ENCODE measurements at regions not wholly inside any gene's neighbourhood (a gene's known extent, or its start where the extent isn't known, plus 50 kb on each side); places are given as distances from the start of the nearest gene placed in this dataset.

GRCh38 chr6:155520078-155520477 is 64.4 kb upstream of the NOX3 start:
- DNase-seq, result no peak
- H3K4me2 ChIP-seq (ENCODE audit: low read depth, low read length), result no peak overlapping the region
- H3K79me1 ChIP-seq (ENCODE audit: low read depth in 1 of 2, low read length in 2 of 2), result no peaks in the 10 kb centered on the region
- intact Hi-C loops (cut with micrococcal nuclease), result no loop called here
- no CpG with 5 or more reads among the region's 2 CpGs for WGBS, 2 experiments (ENCODE audit: extremely low coverage in 2 of 2, insufficient read length in 1 of 2)
- H2BK5ac ChIP-seq (ENCODE audit: low read depth, low read length, poor library complexity, severe bottlenecking), result no peak overlapping the region
- no peak overlapping the region for H2BK120ac ChIP-seq (ENCODE audit: low read depth, low read length)
- TF ChIP-seq BHLHE40 (IDR thresholded peaks at IDR 0.05; ENCODE audit: low read depth, low read length) (no peak), FOS (IDR thresholded peaks at IDR 0.05; ENCODE audit: low read depth, low read length) (no peak), RFX5 (IDR thresholded peaks at IDR 0.05; ENCODE audit: low read depth, low read length) (no peak), NFE2L2 (IDR thresholded peaks at IDR 0.05; ENCODE audit: low read depth, low read length) (no peak), MAFK (IDR thresholded peaks at IDR 0.05; ENCODE audit: low read depth, low read length) (no peak), SMC3 (IDR thresholded peaks at IDR 0.05; ENCODE audit: low read depth, low read length) (no peak), MXI1 (IDR thresholded peaks at IDR 0.05; ENCODE audit: borderline replicate concordance, low read depth, low read length) (no peak), POLR2A (IDR thresholded peaks at IDR 0.05; ENCODE audit: low read depth, low read length) (no peak), MAZ (IDR thresholded peaks at IDR 0.05; ENCODE audit: borderline replicate concordance, low read depth, low read length) (no peak), RAD21 (IDR thresholded peaks at IDR 0.05; ENCODE audit: low read length) (no peak)
- TF ChIP-seq, protein P1, sequence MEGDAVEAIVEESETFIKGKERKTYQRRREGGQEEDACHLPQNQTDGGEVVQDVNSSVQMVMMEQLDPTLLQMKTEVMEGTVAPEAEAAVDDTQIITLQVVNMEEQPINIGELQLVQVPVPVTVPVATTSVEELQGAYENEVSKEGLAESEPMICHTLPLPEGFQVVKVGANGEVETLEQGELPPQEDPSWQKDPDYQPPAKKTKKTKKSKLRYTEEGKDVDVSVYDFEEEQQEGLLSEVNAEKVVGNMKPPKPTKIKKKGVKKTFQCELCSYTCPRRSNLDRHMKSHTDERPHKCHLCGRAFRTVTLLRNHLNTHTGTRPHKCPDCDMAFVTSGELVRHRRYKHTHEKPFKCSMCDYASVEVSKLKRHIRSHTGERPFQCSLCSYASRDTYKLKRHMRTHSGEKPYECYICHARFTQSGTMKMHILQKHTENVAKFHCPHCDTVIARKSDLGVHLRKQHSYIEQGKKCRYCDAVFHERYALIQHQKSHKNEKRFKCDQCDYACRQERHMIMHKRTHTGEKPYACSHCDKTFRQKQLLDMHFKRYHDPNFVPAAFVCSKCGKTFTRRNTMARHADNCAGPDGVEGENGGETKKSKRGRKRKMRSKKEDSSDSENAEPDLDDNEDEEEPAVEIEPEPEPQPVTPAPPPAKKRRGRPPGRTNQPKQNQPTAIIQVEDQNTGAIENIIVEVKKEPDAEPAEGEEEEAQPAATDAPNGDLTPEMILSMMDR (conservative IDR thresholded peaks at IDR 0.05; ENCODE audit: low read depth, low read length), result no peak
- no peak overlapping the region for H3K18ac ChIP-seq (ENCODE audit: low read depth, low read length)
- ChIA-PET CTCF (interaction anchor here (0.8 to 1.6 kb wide), 2 partner anchors 15 to 24 kb away, joined by 3 read pairs; no protein-coding TSS in a partner anchor), POLR2A (ENCODE audit: unreplicated experiment) (no interaction called here)
- H3K9ac ChIP-seq (ENCODE audit: low read depth, low read length), result no peak overlapping the region
- H3K36me3 ChIP-seq (ENCODE audit: control insufficient read depth, insufficient read depth, low read length), result no peaks in the 10 kb centered on the region
- H4K5ac ChIP-seq (ENCODE audit: low read depth, low read length), result no peak overlapping the region
- no peak overlapping the region for H2AK9ac ChIP-seq (replicated peaks; ENCODE audit: low read depth, low read length, poor library complexity)
- no peak overlapping the region for H3K23ac ChIP-seq (ENCODE audit: low read depth, low read length)
- in situ Hi-C loops (cut with MboI; ENCODE audit: low sequenced_read_pairs), result loop anchor here (10.0 kb wide), 1 partner anchor 195 kb away; no protein-coding TSS in a partner anchor
- H2BK15ac ChIP-seq (ENCODE audit: low read depth, low read length), result no peak overlapping the region
- no TSS peak for BruUV-seq (replicated peaks)
- no peak overlapping the region for H4K91ac ChIP-seq (ENCODE audit: insufficient read depth, low read depth, low read length)
- no peaks in the 10 kb centered on the region for H4K20me1 ChIP-seq (ENCODE audit: insufficient read depth, low read length)
- dilution Hi-C loops (cut with HindIII; ENCODE audit: low sequenced_read_pairs, unreplicated experiment), result no loop called here
- H2AK5ac ChIP-seq (ENCODE audit: low read depth, low read length), result no peak overlapping the region
- H3K27me3 ChIP-seq (ENCODE audit: control insufficient read depth, insufficient read depth, low read length), result no peaks in the 10 kb centered on the region
- no peak overlapping the region for H3K14ac ChIP-seq (replicated peaks; ENCODE audit: low read depth, low read length)
- H3K56ac ChIP-seq (ENCODE audit: extremely low read depth, insufficient read depth, low read length), result no peak overlapping the region
- H2AFZ ChIP-seq (replicated peaks; ENCODE audit: low read length, poor library complexity), result no peak overlapping the region
- no peak overlapping the region for H3K27ac ChIP-seq (ENCODE audit: insufficient read depth, low read length)
- H3K4ac ChIP-seq (ENCODE audit: low read depth, low read length), result no peak overlapping the region
- H4K8ac ChIP-seq (ENCODE audit: low read depth in 2 of 2, low read length in 2 of 2), result no peak overlapping the region
- ATAC-seq (ENCODE audit: low read depth), result no peak
- H3K4me1 ChIP-seq (ENCODE audit: control insufficient read depth, insufficient read depth, low read length), result peaks cover 2% of the 10 kb centered on the region; the same call in 1 of the 2 replicates
- H3K9me1 ChIP-seq (ENCODE audit: insufficient read depth, low read length), result no peaks in the 10 kb centered on the region; the same call in 1 of the 2 replicates
- no peaks in the 10 kb centered on the region for H3K9me3 ChIP-seq (ENCODE audit: control insufficient read depth, insufficient read depth, low read length)
- no peak overlapping the region for H2BK20ac ChIP-seq (ENCODE audit: low read depth, low read length)
- H3K4me3 ChIP-seq (ENCODE audit: insufficient read depth, low read depth, low read length), result no peak overlapping the region
